ENCODE measurements at regions not wholly inside any gene's neighbourhood (a gene's known extent, or its start where the extent isn't known, plus 50 kb on each side); places are given as distances from the start of the nearest gene placed in this dataset.

- TF ChIP-seq, protein P1, sequence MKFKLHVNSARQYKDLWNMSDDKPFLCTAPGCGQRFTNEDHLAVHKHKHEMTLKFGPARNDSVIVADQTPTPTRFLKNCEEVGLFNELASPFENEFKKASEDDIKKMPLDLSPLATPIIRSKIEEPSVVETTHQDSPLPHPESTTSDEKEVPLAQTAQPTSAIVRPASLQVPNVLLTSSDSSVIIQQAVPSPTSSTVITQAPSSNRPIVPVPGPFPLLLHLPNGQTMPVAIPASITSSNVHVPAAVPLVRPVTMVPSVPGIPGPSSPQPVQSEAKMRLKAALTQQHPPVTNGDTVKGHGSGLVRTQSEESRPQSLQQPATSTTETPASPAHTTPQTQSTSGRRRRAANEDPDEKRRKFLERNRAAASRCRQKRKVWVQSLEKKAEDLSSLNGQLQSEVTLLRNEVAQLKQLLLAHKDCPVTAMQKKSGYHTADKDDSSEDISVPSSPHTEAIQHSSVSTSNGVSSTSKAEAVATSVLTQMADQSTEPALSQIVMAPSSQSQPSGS (IDR thresholded peaks at IDR 0.05; ENCODE audit: low read length): no peak
- TF ChIP-seq FOSL1 (IDR thresholded peaks at IDR 0.05; ENCODE audit: insufficient read depth, low read depth, low read length) (no peak), RBBP5 (IDR thresholded peaks at IDR 0.05; ENCODE audit: borderline replicate concordance, low read depth, low read length) (no peak)
These were observed 107.5 kb downstream of the ZNF281 start (continued) for GRCh38 chr1:200302192-200302920.

Measured in H1 (cell line).